GM13977 (cell line): ENCODE measurements at regions not wholly inside any gene's neighbourhood (a gene's known extent, or its start where the extent isn't known, plus 50 kb on each side); places are given as distances from the start of the nearest gene placed in this dataset.
"Not testable (repeated sequence)": the region's sequence is repeated elsewhere in the genome, so short reads cannot be mapped to it uniquely, and the experiment has no call there.

Experiments
- DNase-seq: peaks from one replicate; pipeline ENCODE4 v3.0.0; 2012; ENCODE audit warnings: low spot score
- in situ Hi-C: fragments of 300-500 bp; cut with MboI; formaldehyde crosslinking; loops from one replicate; pipeline ENCODE4 v1.12.0; 2022; ENCODE audit warnings: low sequenced_read_pairs, low pct_unique_long_range_greater_than_20kb, mixed read lengths, inconsistent platforms; ENCODE audit not compliant: unreplicated experiment
- TF ChIP-seq, protein P1 (sequence below): IDR thresholded peaks from 2 replicates; pipeline ENCODE4 v1.5.1; 2012; ENCODE audit warnings: mild to moderate bottlenecking, control low read depth; ENCODE audit not compliant: insufficient read depth; ENCODE audit errors: extremely low read depth, missing control alignments

DNA sequence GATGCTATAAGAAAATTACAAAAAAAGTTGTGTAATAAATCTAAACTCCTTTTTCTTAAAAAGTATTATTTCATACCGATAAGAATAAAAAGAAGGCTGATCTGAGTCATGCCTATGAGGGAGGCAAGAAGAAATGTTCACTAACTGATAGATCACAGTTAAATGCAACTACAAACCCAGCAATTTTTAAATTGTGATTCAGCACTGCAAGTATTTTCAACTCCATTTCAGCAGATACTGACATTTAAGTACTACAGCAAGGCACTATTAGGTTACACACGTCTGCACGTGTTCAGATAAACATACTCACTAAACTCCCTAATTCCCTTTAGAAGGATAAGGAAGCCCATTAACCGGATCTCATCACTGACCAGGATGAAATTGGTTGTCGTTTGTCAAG is 213.3 kb upstream of the ZRANB2 start:
- TF ChIP-seq, protein P1, sequence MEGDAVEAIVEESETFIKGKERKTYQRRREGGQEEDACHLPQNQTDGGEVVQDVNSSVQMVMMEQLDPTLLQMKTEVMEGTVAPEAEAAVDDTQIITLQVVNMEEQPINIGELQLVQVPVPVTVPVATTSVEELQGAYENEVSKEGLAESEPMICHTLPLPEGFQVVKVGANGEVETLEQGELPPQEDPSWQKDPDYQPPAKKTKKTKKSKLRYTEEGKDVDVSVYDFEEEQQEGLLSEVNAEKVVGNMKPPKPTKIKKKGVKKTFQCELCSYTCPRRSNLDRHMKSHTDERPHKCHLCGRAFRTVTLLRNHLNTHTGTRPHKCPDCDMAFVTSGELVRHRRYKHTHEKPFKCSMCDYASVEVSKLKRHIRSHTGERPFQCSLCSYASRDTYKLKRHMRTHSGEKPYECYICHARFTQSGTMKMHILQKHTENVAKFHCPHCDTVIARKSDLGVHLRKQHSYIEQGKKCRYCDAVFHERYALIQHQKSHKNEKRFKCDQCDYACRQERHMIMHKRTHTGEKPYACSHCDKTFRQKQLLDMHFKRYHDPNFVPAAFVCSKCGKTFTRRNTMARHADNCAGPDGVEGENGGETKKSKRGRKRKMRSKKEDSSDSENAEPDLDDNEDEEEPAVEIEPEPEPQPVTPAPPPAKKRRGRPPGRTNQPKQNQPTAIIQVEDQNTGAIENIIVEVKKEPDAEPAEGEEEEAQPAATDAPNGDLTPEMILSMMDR: no peak
- no peak for DNase-seq
- in situ Hi-C loops: no loop called here

DNA sequence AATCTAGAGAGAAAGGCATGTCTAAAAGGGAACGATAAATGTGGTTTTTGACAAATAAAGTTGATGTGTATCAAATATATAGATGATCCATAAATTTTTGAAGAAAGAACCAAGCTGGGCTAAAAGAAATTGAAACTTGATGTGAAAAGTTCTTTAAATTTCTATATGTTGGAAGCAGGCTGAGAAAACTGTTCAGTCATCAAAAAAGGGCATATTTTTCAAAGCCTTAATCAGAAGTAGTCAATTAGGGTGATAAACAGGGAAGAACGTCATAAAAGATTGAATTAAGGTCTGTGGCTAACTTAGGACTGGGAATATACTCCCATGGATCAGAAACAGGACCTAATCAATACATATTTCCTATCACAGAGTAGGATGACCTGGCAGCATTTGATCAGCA is 211.4 kb upstream of the ZRANB2 start:
- TF ChIP-seq, protein P1: no peak
- no peak for DNase-seq
- in situ Hi-C loops: no loop called here

DNA sequence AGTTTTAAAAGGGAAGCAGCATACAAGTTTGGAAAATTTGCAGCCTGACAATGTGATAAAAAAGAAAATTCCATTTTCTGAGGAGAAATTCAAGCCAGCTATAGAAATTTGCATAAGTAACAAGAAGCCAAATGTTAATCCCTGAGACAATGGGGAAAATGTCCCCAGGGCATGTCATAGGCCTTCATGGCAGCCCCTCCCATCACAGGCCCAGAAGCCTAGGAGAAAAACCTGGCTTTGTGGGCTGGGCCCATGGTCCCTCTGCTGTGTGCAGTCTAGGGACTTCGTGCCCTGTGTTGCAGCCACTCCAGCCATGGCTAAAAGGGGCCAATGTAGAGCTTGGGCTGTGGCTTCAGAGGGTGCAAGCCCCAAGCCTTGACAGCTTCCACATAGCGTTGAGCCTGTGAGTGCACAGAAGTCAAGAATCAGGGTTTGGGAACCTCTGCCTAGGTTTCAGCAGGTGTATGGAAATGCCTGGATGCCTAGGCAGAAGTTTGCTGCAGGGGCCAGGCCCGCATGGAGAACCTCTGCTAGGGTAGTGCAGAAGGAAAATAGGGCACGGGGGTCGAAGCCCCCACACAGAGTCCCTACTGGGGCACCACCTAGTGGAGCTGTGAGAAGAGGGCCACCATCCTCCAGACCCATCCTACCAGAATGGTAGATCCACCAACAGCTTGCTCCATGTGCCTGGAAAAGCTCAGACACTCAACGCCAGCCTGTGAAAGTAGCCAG is 209.8 kb upstream of the ZRANB2 start:
- DNase-seq, in situ Hi-C loops: not testable (repeated sequence)

DNA sequence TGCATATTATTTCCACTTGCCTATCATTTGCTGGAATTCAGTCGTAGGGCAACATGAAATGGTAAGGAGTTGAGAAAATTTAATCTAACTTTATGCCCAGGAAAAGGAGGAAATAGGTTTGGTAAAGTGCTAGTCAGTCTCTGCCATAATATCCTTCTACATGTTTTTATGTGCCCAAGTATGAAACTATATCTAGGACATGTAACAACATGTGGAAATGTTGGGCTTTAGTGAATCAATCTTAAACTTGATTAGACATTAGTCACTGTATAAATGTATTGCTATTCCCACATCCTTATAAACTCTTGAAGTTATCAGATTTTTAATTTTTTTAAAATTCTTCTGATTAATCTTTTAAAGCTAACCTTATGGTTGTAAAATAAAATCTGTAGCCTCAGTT is 204.7 kb upstream of the ZRANB2 start:
- TF ChIP-seq, protein P1: no peak
- in situ Hi-C loops: no loop called here
- no peak for DNase-seq

DNA sequence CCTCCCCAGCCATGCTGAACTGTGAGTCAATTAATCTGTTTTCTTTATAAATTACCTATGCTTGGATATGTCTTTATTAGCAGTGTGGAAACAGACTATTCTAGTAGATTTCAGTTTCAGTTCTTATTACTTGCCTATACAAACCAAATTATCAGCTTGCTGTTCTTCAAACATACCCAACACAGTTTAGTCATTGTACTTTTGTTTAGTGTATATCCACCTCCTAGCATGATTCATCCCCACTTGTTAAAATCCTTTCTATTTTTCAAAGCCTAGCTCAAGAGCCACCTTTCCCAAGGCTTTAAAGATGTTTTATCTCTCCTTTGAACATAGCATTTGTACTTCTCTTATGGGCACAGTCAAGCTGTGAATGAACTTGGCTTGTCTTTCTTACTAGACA is 195.6 kb upstream of the ZRANB2 start:
- in situ Hi-C loops: no loop called here
- TF ChIP-seq, protein P1: no peak
- DNase-seq: no peak

DNA sequence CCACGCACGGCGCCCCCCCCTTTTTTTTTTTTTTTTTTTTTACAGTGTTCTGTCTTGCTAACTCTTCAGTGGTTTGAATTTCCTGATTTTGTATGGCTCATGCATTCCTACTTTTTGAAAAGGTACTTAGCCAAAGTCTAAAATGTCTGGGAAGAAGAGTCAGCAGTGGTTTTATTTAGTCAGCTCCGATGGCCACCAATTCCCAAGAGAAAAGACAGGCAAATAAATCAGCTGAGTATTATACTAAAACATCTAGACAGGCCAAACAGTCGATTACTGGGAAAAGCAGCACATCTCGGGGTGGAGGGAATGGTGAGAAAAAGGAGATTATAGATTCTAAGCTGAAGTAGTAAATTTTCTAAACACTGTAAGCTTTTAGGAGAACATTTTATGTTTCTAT is 192.5 kb upstream of the ZRANB2 start:
- DNase-seq: no peak
- TF ChIP-seq, protein P1: no peak
- in situ Hi-C loops: no loop called here

DNA sequence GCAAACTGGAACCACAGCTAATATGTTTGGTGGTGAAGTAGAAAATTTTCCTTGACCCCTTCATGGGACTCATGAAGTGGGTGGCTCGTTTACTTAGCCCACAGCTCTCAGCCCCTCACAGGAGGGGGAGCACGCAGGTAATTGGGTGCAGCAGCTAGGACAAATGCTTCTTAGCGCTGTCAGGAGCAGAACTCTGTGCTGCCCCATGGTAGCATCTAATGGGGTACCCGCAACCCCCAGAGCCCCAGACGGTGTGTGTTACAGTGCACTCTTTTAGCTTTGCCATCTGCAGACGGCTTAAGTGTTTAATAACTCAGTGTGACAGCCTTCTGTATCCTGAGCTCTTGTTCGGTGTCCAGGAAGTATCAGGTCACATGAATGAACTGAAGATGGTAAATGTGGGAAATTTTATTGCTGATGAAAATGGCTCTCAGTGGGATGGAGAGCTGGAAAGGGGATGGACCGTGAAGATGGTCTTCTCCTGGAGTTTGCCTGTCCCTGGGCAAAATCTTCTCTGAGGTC is 189.6 kb upstream of the ZRANB2 start:
- in situ Hi-C loops: no loop called here

More for the DNA sequence above, 189.6 kb upstream of the ZRANB2 start:
- TF ChIP-seq, protein P1: no peak
- no peak for DNase-seq
